Lower leg skin (tissue), 4 donors: ENCODE measurements at regions not wholly inside any gene's neighbourhood (a gene's known extent, or its start where the extent isn't known, plus 50 kb on each side); places are given as distances from the start of the nearest gene placed in this dataset.
A peak's percentile ranks its signal among the peaks of the same experiment; 100 is the strongest.

Source experiments
- DNase-seq, 2 donors: peaks; one replicate each; pipeline ENCODE4 v3.0.0-alpha.2; 2019; ENCODE audit warnings: low spot score in 2 of 2
- H3K4me3 ChIP-seq: fragments of 200-600 bp; sonication (generic); 2 replicates; pipeline ENCODE4 v1.5.1; 2017; ENCODE audit warnings: mild to moderate bottlenecking, low read depth; ENCODE audit not compliant: poor library complexity, severe bottlenecking
- CTCF ChIP-seq, 3 donors: fragments of 450-650 bp; IDR thresholded peaks; one replicate each; pipeline ENCODE4 v1.5.1; 2016; ENCODE audit warnings: antibody characterized with exemption in 3 of 3, mild to moderate bottlenecking in 3 of 3, moderate library complexity in 2 of 3
- POLR2A ChIP-seq, 2 donors: fragments of 450-650 bp; IDR thresholded peaks; one replicate each; pipeline ENCODE4 v1.6.1; 2016 to 2017; ENCODE audit warnings: antibody characterized with exemption in 2 of 2, mild to moderate bottlenecking in 1 of 2, moderate library complexity in 1 of 2
- WGBS, 2 donors: methylation state at CpG; one replicate each; pipeline ENCODE4 v1.1.5; 2018; 5-methylcytosine and 5-hydroxymethylcytosine counted together
- intact Hi-C: fragments of 100-400 bp; cut with DNase I; formaldehyde crosslinking; loops from one replicate; pipeline ENCODE4 v1.15.0; 2023; ENCODE audit warnings: low total_unique reads

GRCh38 chr12:124517260-124518050, 50.0 kb downstream of the NCOR2 start:
- WGBS, 2 donors = 7 to 16% methylated on average over 16 to 21 of the region's 47 CpGs
- TF ChIP-seq CTCF (IDR thresholded peaks at IDR 0.05) = no peak
- TF ChIP-seq POLR2A (IDR thresholded peaks at IDR 0.05) = no peak
- DNase-seq = peak; percentile 66 to 95
- H3K4me3 ChIP-seq = peak overlapping the region; percentile 28
- intact Hi-C loops = loop anchor here (10.0 kb wide), 1 partner anchor 47 kb away; the partner anchor contains the start of gene NCOR2

GRCh38 chr12:124516850-124517249, 50.6 kb downstream of the NCOR2 start:
- 30 to 41% methylated on average over 6 of the region's 6 CpGs for WGBS, 2 donors
- DNase-seq = no peak
- no peak for TF ChIP-seq POLR2A (IDR thresholded peaks at IDR 0.05)
- TF ChIP-seq CTCF (IDR thresholded peaks at IDR 0.05) = no peak
- intact Hi-C loops = loop anchor here (10.0 kb wide), 1 partner anchor 48 kb away; the partner anchor contains the start of gene NCOR2
- H3K4me3 ChIP-seq = no peak overlapping the region

- no peak overlapping the region for H3K4me3 ChIP-seq
- WGBS, 2 donors = 33 to 52% methylated on average over 6 to 15 of the region's 15 CpGs
- intact Hi-C loops = loop anchor here (10.0 kb wide), 1 partner anchor 49 kb away; the partner anchor contains the start of gene NCOR2
- no peak for DNase-seq
- TF ChIP-seq CTCF (IDR thresholded peaks at IDR 0.05) (no peak), POLR2A (IDR thresholded peaks at IDR 0.05) (no peak)
Observed at GRCh38 chr12:124515981-124516380, 51.4 kb downstream of the NCOR2 start.

GRCh38 chr12:124514996-124515932, 52.1 kb downstream of the NCOR2 start:
- intact Hi-C loops = loop anchor here (10.0 kb wide), 1 partner anchor 50 kb away; the partner anchor contains the start of gene NCOR2
- DNase-seq = no peak
- TF ChIP-seq CTCF (IDR thresholded peaks at IDR 0.05) (no peak), POLR2A (IDR thresholded peaks at IDR 0.05) (no peak)
- no peak overlapping the region for H3K4me3 ChIP-seq
- 82 to 85% methylated on average over 19 of the region's 19 CpGs for WGBS, 2 donors

GRCh38 chr12:124514145-124514995, 53.0 kb downstream of the NCOR2 start:
- no peak for TF ChIP-seq CTCF (IDR thresholded peaks at IDR 0.05)
- no peak for TF ChIP-seq POLR2A (IDR thresholded peaks at IDR 0.05)
- no peak for DNase-seq
- WGBS, 2 donors = 87% methylated on average over 12 of the region's 12 CpGs
- no peak overlapping the region for H3K4me3 ChIP-seq
- intact Hi-C loops = loop anchor here (10.0 kb wide), 1 partner anchor 50 kb away; the partner anchor contains the start of gene NCOR2
